HFF-Myc (cell line): ENCODE measurements at regions not wholly inside any gene's neighbourhood (a gene's known extent, or its start where the extent isn't known, plus 50 kb on each side); places are given as distances from the start of the nearest gene placed in this dataset.

ENCODE experiments used
- DNase-seq: peaks from one replicate; pipeline ENCODE4 v3.0.0-alpha.2; 2011; ENCODE audit warnings: low read depth; ENCODE audit errors: extremely low read depth
- H3K4me3 ChIP-seq: replicated peaks from 2 replicates; pipeline ENCODE4 v1.5.1; 2011; ENCODE audit warnings: low read depth, mild to moderate bottlenecking, control low read depth, low read length
- CTCF ChIP-seq: IDR thresholded peaks from 2 replicates; pipeline ENCODE4 v1.5.1; 2012; ENCODE audit warnings: mild to moderate bottlenecking, low read depth, low read length, control low read depth; ENCODE audit errors: missing control alignments

- no peak for DNase-seq
- no peak for TF ChIP-seq CTCF
- no peak overlapping the region for H3K4me3 ChIP-seq
Measured at GRCh38 chr12:24244231-24244630, 294.8 kb upstream of the SOX5 start.

GRCh38 chr12:24240707-24241106 is 291.2 kb upstream of the SOX5 start:
- H3K4me3 ChIP-seq = no peak overlapping the region
- no peak for TF ChIP-seq CTCF
- no peak for DNase-seq

- no peak for DNase-seq
- H3K4me3 ChIP-seq = no peak overlapping the region
- TF ChIP-seq CTCF = no peak
Measured at GRCh38 chr12:24233519-24234246, 284.2 kb upstream of the SOX5 start.

- no peak for DNase-seq
- TF ChIP-seq CTCF = no peak
- H3K4me3 ChIP-seq = no peak overlapping the region
Measured at GRCh38 chr12:24232531-24232930, 283.1 kb upstream of the SOX5 start.

GRCh38 chr12:24231298-24231697 is 281.8 kb upstream of the SOX5 start:
- no peak for TF ChIP-seq CTCF
- no peak overlapping the region for H3K4me3 ChIP-seq
- DNase-seq = no peak

- TF ChIP-seq CTCF = no peak
- H3K4me3 ChIP-seq = no peak overlapping the region
- DNase-seq = no peak
Measured at GRCh38 chr12:24230061-24230701, 280.7 kb upstream of the SOX5 start.
